Stimulated activated naive CD4-positive, alpha-beta T cell (primary cell): ENCODE measurements at regions not wholly inside any gene's neighbourhood (a gene's known extent, or its start where the extent isn't known, plus 50 kb on each side); places are given as distances from the start of the nearest gene placed in this dataset.

Experiments used
- DNase-seq, 6 experiments: peaks; one replicate each; lab custom pipeline; 2025; lab: John Stamatoyannopoulos, UW

DNA sequence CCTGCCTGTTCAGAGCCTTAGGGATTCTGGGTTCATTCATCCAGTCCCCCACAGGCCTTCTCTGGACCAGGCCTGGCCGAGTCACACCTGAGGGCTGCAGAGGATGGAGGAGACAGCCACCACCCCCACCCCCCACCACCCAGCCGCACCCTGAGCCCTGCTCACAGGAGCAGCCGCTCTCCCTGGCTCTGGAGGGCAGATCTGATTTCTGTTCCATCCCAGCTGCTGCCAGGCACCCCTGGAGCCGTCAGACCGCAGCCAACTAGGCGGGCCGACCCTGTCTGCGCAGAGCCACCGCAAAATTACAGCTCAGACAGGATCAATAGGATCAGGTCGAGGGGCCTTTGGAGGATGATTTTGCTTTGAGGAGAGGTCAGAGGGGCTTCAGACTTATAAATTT is 154.6 kb upstream of the MYL2 start:
- no peak for DNase-seq

DNA sequence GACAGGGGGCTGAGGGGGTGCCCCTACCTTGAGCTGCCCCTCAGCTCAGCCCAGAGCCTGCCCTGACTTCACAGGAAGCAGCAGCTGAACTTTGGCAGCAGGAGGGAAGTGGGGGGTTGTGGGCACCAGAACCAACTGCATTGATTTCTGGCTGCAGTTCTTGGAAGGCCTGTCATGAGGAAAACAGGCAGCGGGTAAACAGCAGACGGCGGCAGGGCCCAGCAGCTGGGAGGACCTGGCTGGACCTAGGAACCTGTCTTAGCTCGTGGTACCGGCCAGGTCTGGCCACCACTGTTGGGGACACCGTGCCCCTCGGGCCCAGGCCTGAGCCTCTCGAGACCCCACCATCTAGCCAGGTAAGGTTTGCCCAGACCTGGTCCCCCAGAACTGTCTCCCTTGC is 154.2 kb upstream of the MYL2 start:
- DNase-seq = peak in 2 of 6 experiments; percentile 21 to 22

DNA sequence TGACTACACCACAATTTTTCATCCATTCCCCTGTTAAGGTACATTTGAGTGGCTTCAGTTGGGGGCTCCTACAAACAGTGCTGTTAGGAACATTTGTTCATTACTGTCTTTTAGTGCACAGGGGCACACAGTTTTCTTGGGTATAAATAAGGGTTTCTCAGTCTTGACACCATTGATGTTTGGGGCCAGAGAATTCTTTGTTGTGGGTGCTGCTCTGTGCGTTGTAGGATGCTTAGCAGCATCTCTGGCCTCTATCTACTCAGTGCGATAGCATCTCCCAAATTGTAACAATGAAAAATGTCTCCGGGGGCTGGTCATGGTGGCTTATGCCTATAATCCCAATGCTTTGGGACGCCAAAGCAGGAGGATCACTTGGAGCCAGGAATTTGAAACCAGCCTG is 153.0 kb upstream of the MYL2 start:
- no peak for DNase-seq

DNA sequence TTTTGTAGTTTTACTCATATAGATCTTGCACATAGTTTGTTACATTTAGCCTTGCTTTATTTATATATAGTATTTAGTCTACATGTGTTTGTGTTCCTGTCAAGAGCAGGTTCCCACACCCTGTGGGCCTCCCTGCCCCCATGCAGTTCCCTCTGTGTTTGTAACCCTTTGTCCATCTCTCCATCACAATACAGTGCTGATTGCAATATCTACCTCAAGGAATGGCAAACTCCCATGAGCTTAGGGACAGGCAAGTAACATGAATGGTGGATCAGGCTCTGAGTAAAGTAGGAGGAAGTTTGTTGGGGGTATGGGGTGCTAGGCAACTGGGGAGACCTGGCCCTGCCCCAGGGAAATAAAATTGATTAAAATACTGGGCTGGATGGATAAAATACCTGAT is 151.9 kb upstream of the MYL2 start:
- DNase-seq = no peak

DNA sequence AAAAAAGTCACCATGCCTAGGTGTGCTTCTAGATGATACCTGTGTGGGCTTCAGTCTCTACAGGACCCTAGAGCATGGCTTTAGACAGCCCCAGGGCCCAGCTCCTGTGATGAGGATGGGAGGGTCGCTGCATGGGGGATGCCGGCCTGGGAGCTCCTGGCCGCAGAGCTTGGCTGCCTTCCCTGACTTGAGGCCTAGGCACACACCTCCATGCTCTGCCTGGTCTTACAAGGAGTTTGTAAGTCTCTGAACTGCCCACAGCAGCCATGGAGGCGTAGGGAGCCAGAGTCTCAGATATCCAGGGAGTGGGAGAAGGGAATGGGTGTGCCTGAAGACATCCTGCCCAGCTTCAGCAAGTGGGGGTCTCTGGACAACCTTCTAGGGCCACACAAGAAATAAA is 149.5 kb upstream of the MYL2 start:
- no peak for DNase-seq

DNA sequence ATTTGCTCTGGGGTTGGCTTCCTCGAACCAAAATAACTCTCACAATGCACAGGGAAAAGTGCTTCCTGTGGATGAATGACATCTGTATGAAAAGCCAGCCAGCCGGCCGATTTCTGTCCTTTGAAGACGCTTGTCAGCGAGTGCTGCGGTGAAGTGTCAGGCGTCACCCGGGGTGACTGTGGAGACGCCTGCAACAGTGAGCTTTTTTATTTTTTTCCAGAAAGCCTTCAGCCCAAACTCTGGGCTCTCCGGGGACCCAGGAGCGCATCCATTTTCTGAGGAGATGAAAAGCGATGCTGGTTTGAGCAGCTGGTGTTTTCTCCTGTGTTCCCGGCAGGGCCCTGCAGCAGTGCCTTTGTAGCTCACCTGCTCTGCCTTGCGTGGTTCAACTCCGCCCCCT is 147.9 kb upstream of the MYL2 start:
- peak; percentile 18 to 64 (median 50) for DNase-seq

DNA sequence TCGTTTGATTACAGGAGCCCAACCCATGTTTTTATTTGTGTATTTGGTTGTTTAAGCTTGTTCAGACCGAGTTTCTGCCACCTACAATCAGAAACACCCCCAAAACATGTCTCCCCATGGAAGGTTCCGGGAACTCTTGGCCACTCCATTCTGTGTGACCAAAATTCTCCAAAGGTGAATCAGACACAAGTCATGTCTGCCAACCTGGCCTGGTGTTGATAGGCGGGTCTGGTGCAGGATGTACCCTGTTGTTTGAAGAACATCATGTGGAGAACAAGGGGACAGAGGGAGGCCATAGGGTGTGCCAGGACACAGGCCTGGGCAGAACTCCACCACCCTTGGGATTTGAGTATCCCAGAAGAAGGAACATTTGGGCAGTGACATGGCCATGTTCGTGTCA is 147.1 kb upstream of the MYL2 start:
- no peak for DNase-seq

DNA sequence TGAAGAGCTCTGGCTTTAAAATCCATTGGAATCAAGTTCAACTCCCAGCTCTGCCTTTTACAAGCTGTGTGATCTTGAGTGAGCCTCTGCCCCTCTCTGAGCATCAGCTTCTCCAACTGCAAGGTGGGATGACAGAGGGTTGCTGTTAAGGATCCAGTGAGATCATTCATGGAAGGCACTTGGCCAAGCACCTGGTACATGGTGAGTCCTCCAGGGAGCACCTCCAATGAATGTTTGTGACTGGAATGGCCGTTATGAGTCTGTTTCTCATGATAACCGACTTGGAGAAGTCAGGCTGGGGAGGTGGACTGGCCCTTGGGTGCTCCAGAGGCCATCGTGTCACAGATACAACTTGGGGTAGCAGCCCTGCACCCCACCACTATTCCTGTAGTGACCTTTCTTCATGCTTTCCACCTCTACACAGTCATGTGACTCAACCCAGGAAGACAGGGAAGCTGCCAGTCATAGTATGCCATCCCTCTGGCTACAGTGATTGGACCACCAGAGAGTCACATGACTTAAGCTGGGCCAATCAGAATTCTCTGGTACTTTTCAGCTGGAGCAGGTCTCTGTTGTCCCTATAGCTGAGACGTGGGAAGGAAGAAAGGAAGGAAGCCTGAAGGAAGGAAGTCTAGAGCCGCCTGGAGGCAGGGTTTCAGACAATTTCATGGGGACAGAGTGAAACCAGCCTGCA is 146.5 kb upstream of the MYL2 start:
- DNase-seq = no peak

DNA sequence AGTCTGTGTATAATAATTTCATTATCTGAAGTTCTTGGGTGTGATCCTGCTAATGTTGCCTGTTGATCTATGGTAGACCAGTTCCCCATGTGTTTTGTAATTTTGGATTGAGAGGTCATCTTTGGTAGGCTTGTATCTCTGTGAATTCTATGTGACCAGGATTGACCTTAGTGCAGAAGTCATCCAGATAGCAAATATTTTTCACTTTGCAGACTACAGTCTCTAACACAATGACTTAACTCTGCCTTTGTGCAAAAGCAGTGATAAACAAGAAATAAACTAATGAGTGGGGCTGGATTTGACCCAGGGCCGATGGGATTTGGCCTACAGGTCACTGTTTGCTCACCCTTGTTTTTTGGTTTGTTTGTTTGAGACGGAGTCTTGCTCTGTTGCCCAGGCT is 144.6 kb upstream of the MYL2 start:
- no peak for DNase-seq

DNA sequence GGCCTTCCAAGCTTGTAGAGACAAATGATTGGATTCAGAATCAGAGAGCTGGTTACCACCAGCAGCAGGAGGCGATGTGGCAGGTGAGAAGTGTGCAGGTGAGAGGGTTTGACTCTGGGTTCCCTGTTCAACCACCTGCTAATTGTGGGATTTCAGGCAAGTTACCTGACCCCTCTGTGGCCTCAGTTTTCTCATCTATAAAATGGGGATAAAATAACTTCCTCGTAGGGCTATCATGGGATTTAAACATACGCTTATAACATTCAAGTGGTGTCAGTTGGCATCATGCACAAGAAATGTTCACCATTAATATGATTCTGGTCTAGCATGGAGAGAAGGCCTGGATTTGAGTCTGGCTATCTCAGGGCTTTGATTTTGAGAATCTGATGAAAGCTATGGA is 143.8 kb upstream of the MYL2 start:
- DNase-seq = no peak

DNA sequence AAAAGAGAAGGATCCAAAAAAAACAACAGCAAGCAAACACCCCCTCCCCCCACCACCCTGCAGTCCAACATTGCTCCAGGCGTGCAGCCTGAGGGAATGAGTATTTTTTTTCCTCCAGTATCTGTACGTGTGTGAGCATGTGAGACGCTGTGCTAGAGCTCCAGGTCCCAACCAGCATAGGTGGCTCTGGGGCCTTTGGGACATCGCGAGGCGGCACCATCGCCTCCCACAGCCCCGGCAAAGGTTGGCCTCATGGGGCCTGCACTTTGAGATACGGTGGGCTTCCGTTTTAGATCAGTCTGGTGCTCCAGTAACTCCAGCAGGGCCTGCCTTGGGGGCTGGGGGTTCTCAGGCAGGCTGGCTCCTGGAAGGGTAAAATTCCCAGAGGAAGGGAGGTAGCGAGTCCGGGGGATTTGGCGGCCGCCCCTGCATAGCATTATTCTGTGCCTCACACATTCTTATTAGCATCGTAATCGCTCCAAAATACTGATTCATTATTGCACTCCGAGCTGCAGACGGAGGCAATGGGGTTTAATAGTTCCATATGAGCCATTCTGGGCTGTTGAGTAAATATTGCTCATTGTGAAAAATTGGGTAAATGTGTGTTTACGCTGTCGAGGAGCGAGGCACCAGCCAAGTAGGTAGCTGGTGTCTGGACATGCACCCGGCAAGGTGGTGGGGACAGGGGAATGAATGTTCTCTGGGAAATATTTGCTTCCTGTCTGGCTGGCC is 143.1 kb upstream of the MYL2 start:
- no peak for DNase-seq

DNA sequence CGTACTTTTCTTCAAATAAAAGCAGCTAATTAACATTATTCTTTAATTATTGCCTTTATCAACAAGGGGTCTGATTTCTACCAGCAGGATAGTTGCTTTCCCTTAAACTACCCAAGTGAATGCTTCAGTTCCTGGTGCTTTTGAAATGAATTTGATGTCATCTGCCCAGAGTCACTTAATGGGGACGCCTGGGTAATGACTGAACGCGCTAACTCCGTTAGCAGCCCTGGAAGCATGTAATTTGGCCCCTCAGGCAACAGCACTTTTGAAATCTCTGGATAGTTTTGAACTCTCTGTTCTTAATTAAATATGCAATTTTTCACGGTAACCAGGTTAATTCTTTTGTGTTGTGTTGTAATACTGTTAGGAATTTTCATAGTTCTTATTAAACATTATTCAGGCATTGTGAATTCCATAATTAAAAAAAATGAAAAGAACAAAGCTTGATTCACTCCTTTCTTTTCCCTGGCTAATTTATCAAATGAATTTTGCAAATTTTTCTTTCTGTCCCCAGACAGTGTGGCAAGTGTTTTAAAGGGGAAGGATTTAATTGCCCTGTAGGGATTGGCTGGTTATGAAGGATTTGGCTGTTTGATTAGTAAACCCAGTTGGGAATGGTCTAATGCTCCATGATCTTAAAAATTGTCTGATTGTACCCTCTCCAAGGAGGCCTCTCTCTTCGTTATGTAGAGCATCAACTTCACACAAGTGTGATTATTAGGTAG is 137.5 kb upstream of the MYL2 start:
- DNase-seq = no peak

DNA sequence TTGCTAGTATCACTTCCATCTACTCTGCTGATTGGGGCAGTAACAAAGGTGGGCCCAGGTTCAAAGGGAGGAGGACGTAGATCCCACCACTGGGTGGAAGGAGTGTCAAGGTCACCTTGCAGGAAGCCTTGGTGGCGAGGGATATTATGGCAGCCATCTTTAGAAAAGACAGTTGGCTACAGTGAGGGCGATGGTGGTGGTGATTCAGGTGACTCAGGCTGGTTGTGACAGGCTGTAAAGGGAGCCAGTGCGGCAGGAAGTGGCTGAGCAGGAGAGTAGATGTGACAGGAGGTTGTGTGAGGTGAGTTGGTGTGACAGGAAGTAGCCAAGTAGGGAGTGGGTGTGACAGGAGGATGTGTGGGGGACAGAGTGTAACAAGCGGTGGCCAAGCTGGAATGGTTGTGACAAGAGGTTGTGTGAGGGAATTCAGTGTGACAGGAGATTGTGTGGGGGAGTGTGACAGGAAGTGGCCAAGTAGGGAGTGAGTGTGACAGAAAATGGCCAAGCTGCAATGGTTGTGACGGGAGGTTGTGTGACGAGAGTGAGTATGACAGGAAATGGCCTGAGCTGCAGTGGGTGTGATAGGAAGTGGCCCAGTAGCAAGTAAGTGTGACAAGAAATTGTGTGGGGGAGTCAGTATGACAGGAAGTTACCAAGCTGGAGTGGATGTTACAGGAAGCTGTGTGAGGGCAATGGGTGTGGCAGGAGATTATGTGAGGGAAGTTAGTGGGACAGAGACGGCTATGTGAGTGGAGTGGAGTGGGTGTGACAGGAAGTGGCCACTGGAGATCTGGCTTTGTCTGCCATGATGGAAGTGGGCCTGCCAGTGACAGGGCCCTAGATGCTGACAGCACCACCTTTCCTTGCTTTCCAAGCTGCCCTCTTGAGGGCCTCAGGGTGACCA is 136.5 kb upstream of the MYL2 start:
- DNase-seq = peak in 4 of 6 experiments; percentile 39 to 86 (median 80)

DNA sequence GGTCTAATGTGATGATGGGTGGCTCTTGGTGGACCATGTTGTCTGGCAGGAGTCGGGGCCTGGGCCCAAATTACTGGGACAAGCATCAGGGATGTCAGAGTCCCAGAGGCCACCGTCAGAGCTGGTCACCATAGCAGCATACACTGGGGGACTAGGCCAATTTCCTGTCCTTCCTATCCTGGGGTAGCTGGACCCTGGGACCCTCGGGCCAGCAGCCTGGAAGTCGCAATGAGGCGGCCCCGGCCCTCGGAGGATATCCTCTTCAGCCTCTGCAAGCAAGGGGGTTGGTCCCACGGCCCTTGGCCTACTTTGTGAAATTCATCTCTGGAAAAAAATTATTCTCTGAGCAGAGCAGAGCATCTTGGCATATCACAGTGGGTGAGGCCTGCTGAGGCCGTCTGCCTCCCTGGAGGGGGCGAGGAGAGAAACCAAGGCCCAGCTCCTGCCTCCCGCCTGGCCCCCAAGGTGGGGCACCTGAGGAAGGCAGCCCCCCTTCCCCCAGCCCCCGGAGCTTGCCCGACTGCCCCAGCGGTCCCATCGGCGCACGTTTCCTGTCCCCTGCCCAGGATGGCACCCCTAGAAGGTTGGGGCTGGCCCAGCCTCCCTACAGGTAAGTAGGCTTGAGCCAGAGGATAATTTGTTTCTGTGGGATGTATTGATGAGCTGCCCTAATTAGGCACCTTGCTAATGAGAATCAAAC is 135.0 kb upstream of the MYL2 start:
- no peak for DNase-seq

DNA sequence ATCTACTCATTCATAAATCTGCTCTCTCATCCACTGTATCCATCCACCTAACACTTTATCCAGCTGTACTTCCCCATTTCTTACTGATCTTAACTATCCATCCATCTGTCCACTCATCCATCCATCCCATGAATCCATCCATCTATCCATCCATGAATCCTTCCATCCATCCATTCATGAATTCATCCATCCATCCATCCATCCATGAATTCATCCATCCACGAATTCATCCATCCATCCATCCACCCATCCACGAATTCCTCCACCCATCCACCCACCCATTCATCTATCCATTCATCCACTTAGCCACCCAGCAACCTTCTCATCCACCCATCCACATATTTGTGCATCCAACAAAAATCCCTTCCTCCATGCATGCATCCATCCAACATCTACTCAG is 128.6 kb upstream of the MYL2 start:
- no peak for DNase-seq

DNA sequence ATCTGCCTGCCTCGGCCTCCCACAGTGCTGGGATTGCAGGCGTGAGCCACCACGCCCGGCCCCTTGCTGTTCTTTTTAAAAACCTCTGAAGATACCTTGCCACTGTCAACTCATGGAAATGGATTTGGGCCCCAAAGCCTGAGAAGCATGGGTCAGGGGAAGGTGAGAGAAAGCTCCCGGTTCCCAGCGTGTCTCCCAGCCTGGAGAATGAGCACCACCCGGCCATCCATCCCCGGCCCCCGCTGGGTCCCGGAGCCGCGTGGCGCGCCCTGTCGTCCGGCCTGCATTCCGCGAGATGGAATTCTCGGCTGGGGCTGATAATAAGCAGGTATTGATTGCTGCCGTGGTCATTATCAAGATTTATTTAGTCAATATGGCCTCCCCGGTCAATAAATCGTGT is 126.5 kb upstream of the MYL2 start:
- no peak for DNase-seq

DNA sequence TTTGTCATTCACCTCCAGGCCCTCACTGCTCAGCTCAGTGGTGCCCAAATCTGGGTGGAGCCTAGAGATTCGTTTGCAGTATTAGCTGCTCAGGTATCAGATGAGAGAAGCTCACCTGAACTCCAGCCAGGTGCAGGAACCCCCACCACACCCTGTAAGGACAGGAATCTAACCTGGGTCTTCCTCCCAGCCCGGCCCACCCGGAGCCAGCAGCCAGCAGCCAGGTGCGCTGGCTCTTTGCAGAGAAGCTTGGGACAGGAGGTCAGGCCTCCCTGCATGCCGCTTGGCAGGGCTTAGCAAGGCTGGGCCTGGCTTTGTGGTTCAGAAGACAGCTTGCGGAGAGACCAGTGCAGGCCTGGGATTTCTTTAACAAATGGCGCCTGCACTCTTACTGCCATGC is 125.6 kb upstream of the MYL2 start:
- no peak for DNase-seq

DNA sequence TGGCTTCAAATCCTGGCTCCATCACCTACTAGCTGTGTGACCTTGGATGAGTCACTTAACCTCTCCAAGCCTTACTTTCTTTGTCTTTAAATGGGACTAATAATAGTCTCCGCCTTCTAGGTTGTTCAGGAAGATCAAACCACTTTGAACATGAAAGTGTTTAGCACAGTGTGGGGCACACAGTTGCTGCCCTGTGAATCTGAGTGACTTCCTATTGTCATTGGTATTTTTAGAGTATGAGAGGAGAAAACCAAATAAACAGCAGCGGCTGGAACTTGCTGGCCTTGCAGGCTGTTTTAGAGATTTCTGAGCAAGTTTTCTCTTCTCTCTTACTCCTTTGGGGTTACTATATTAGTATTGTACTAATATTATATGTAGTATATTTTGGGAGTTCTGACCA is 120.7 kb upstream of the MYL2 start:
- no peak for DNase-seq

DNA sequence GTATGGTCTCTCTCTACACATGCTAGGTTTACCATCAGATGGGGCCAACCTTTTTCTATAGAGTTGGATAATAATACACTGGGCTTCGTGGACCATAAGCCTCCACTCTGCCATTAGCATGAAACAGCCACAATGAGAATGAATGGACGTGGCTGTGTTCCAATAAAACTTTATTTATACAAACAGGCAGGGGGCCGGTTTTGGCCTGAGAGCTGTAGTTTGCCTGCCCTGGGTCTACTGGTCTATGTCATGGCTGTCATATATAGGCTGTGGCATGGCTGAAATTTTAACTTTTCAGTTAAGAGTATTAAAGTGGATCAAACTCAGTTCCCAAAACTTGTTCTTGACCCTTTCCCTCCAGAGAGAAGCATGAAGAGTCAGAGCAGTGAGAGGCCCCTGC is 120.3 kb upstream of the MYL2 start:
- DNase-seq = no peak

DNA sequence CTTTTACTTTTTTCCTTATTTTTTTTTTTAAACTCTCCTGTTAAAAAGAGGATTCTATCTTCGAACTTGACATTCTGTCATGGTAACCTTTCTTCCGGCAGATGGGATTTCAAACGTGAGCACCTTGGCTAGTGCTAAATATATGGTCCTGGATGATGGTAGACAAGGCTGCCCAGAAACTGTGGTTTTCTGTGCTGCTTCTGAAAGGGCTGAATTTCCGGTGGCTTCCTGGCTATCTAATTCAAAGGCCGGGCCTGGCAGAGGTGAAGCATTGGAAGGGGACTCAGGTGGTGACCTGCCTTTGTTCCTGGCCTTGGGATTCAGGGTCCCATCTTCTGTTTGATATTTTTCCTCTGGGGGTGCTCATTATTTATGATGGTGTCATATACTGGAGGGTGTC is 118.6 kb upstream of the MYL2 start:
- no peak for DNase-seq

DNA sequence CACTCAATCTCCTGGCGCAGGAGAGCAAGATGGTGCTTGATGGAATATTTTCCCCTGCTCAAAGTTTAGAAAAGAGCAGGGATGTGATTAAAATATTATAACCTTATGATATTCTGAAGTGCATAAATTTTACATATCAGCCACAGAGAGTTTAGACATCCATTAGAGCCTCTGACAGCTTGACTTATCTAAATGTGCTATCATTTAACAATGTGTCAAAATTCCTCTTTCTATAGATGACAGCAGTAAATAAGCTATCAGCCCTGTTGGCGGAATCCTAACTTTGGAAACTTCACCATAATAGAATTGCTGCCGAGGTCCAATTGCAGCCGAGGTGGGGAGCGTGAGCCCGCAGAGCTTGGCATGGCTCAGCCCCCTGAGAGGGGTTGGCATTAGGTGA is 117.7 kb upstream of the MYL2 start:
- DNase-seq = no peak

DNA sequence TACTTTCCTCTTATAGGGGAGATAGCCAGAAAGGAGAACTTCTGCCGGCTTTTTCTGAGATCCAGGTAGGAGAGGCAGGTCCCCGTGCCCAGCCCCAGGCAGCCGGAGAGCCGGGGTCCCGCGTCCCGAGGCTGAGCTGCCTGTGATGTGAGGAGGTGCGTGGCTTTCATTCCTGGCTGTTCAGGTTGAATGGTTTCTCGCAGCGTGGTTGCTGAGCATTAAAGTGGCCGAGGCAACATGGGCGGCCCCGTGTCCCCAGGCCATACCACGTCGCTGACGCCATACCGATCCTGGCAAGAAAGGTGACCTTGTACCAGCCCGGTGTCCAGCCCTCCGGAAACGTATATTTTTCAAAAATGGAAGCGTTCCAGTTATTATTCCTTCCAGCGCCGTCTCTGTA is 116.7 kb upstream of the MYL2 start:
- no peak for DNase-seq
